Hematopoietic multipotent progenitor cell treated with erythropoietin and hydrocortisone succinate and interleukin-3 and kit ligand, for 8 days (in vitro differentiated cells): ENCODE measurements at regions not wholly inside any gene's neighbourhood (a gene's known extent, or its start where the extent isn't known, plus 50 kb on each side); places are given as distances from the start of the nearest gene placed in this dataset.
"Not testable (repeated sequence)": the region's sequence is repeated elsewhere in the genome, so short reads cannot be mapped to it uniquely, and the experiment has no call there.

Experiments
- DNase-seq: peaks from one replicate; pipeline ENCODE4 v3.0.0-alpha.2; 2015

GRCh38 chr3:73228959-73229358, 167.5 kb downstream of the EBLN2 start:
- no peak for DNase-seq

GRCh38 chr3:73234354-73235014, 173.0 kb downstream of the EBLN2 start:
- DNase-seq: no peak

GRCh38 chr3:73235768-73236167, 174.3 kb downstream of the EBLN2 start:
- DNase-seq: no peak

- DNase-seq: no peak
These were observed 175.4 kb downstream of the EBLN2 start for GRCh38 chr3:73236867-73237266.

- no peak for DNase-seq
These were observed 182.3 kb downstream of the EBLN2 start for GRCh38 chr3:73243740-73244139.

GRCh38 chr3:73245459-73245858, 184.0 kb downstream of the EBLN2 start:
- no peak for DNase-seq

- DNase-seq: no peak
These were observed 187.6 kb downstream of the EBLN2 start for GRCh38 chr3:73249047-73249446.

- DNase-seq: no peak
These were observed 192.6 kb downstream of the EBLN2 start for GRCh38 chr3:73254062-73254461.

GRCh38 chr3:73255609-73256029, 194.2 kb downstream of the EBLN2 start:
- DNase-seq: peak; percentile 69

GRCh38 chr3:73257186-73257585, 195.7 kb downstream of the EBLN2 start:
- DNase-seq: no peak

- no peak for DNase-seq
These were observed 196.6 kb downstream of the EBLN2 start for GRCh38 chr3:73258057-73258456.

- DNase-seq: no peak
These were observed 197.8 kb downstream of the EBLN2 start for GRCh38 chr3:73259291-73259690.

GRCh38 chr3:73259856-73260255, 198.4 kb downstream of the EBLN2 start:
- no peak for DNase-seq

GRCh38 chr3:73266558-73266957, 205.1 kb downstream of the EBLN2 start:
- not testable (repeated sequence) for DNase-seq

- DNase-seq: not testable (repeated sequence)
These were observed 207.7 kb downstream of the EBLN2 start for GRCh38 chr3:73269126-73269525.

- DNase-seq: no peak
These were observed 209.5 kb downstream of the EBLN2 start for GRCh38 chr3:73270839-73271483.

GRCh38 chr3:73273341-73273740, 211.9 kb downstream of the EBLN2 start:
- no peak for DNase-seq

GRCh38 chr3:73280746-73281145, 219.3 kb downstream of the EBLN2 start:
- no peak for DNase-seq

GRCh38 chr3:73284472-73284871, 223.0 kb downstream of the EBLN2 start:
- DNase-seq: no peak

- DNase-seq: no peak
These were observed 230.1 kb downstream of the EBLN2 start for GRCh38 chr3:73291541-73291940.

GRCh38 chr3:73292220-73292619, 230.8 kb downstream of the EBLN2 start:
- no peak for DNase-seq

GRCh38 chr3:73294537-73294936, 233.1 kb downstream of the EBLN2 start:
- no peak for DNase-seq

- no peak for DNase-seq
These were observed 234.6 kb downstream of the EBLN2 start for GRCh38 chr3:73295876-73296635.

GRCh38 chr3:73296859-73297258, 235.4 kb downstream of the EBLN2 start:
- no peak for DNase-seq
